ENCODE measurements at regions not wholly inside any gene's neighbourhood (a gene's known extent, or its start where the extent isn't known, plus 50 kb on each side); places are given as distances from the start of the nearest gene placed in this dataset.

- no peaks in the 10 kb centered on the region for H3K9me3 ChIP-seq (ENCODE audit: control insufficient read depth in 4 of 4, insufficient read depth in 3 of 4, low read length in 3 of 4)
- DNase-seq (peak in 2 of 3 donors; percentile 52 to 78), ATAC-seq (ENCODE audit: insufficient read depth, low FRiP score) (no peak)
- H3K9ac ChIP-seq (ENCODE audit: insufficient read depth in 1 of 2, low read length in 2 of 2), result no peak overlapping the region
- no peak overlapping the region for H3K4me3 ChIP-seq
- no peaks in the 10 kb centered on the region for H3K36me3 ChIP-seq (ENCODE audit: control insufficient read depth in 4 of 4, insufficient read depth in 4 of 4, low read length in 4 of 4)
- H3K27ac ChIP-seq (ENCODE audit: low read depth in 1 of 2, low read length in 1 of 2), result peak overlapping the region in 1 of 2 donors; percentile 80
- no peak for TF ChIP-seq CTCF (IDR thresholded peaks at IDR 0.05; ENCODE audit: control extremely low read depth, extremely low read depth)
- no peaks in the 10 kb centered on the region for H3K27me3 ChIP-seq (ENCODE audit: control insufficient read depth in 3 of 3, insufficient read depth in 3 of 3, low read length in 2 of 3)
- peaks cover 0 to 34% (median 14%) of the 10 kb centered on the region in 5 donors for H3K4me1 ChIP-seq (ENCODE audit: control insufficient read depth in 5 of 5, insufficient read depth in 5 of 5, low read length in 5 of 5)
- WGBS, 2 donors, result 52 to 59% methylated on average over 3 of the region's 3 CpGs
These were observed 145.1 kb upstream of the SMIM23 start for GRCh38 chr5:171640480-171640879.

GRCh38 chr5:171641891-171642290 lies 143.7 kb upstream of the SMIM23 start:
- Histone ChIP-seq H3K27ac (ENCODE audit: low read depth in 1 of 2, low read length in 1 of 2) (no peak overlapping the region), H3K4me3 (no peak overlapping the region), H3K27me3 (ENCODE audit: control insufficient read depth in 3 of 3, insufficient read depth in 3 of 3, low read length in 2 of 3) (no peaks in the 10 kb centered on the region), H3K4me1 (ENCODE audit: control insufficient read depth in 5 of 5, insufficient read depth in 5 of 5, low read length in 5 of 5) (peaks cover 0 to 34% (median 14%) of the 10 kb centered on the region in 5 donors), H3K9me3 (ENCODE audit: control insufficient read depth in 4 of 4, insufficient read depth in 3 of 4, low read length in 3 of 4) (no peaks in the 10 kb centered on the region), H3K9ac (ENCODE audit: insufficient read depth in 1 of 2, low read length in 2 of 2) (no peak overlapping the region), H3K36me3 (ENCODE audit: control insufficient read depth in 4 of 4, insufficient read depth in 4 of 4, low read length in 4 of 4) (no peaks in the 10 kb centered on the region)
- DNase-seq (no peak), ATAC-seq (ENCODE audit: insufficient read depth, low FRiP score) (no peak)
- TF ChIP-seq CTCF (IDR thresholded peaks at IDR 0.05; ENCODE audit: control extremely low read depth, extremely low read depth), result no peak

- Histone ChIP-seq H3K9me3 (ENCODE audit: control insufficient read depth in 4 of 4, insufficient read depth in 3 of 4, low read length in 3 of 4) (no peaks in the 10 kb centered on the region), H3K4me1 (ENCODE audit: control insufficient read depth in 5 of 5, insufficient read depth in 5 of 5, low read length in 5 of 5) (peaks cover 0 to 34% (median 14%) of the 10 kb centered on the region in 5 donors), H3K27me3 (ENCODE audit: control insufficient read depth in 3 of 3, insufficient read depth in 3 of 3, low read length in 2 of 3) (no peaks in the 10 kb centered on the region), H3K9ac (ENCODE audit: insufficient read depth in 1 of 2, low read length in 2 of 2) (no peak overlapping the region), H3K4me3 (no peak overlapping the region), H3K27ac (ENCODE audit: low read depth in 1 of 2, low read length in 1 of 2) (no peak overlapping the region), H3K36me3 (ENCODE audit: control insufficient read depth in 4 of 4, insufficient read depth in 4 of 4, low read length in 4 of 4) (no peaks in the 10 kb centered on the region)
- WGBS, 2 donors, result 91 to 93% methylated on average over 6 of the region's 6 CpGs
- no peak for TF ChIP-seq CTCF (IDR thresholded peaks at IDR 0.05; ENCODE audit: control extremely low read depth, extremely low read depth)
- ATAC-seq (ENCODE audit: insufficient read depth, low FRiP score), result no peak
- no peak for DNase-seq
These were observed 142.7 kb upstream of the SMIM23 start for GRCh38 chr5:171642894-171643293.

- H3K36me3 ChIP-seq (ENCODE audit: control insufficient read depth in 4 of 4, insufficient read depth in 4 of 4, low read length in 4 of 4), result no peaks in the 10 kb centered on the region
- peaks cover 0 to 2% (median 0%) of the 10 kb centered on the region in 4 donors for H3K9me3 ChIP-seq (ENCODE audit: control insufficient read depth in 4 of 4, insufficient read depth in 3 of 4, low read length in 3 of 4)
- no peaks in the 10 kb centered on the region for H3K27me3 ChIP-seq (ENCODE audit: control insufficient read depth in 3 of 3, insufficient read depth in 3 of 3, low read length in 2 of 3)
- peaks cover 0 to 36% (median 14%) of the 10 kb centered on the region in 5 donors for H3K4me1 ChIP-seq (ENCODE audit: control insufficient read depth in 5 of 5, insufficient read depth in 5 of 5, low read length in 5 of 5)
- H3K27ac ChIP-seq (ENCODE audit: low read depth in 1 of 2, low read length in 1 of 2), result no peak overlapping the region
- 79 to 89% methylated on average over 10 of the region's 10 CpGs for WGBS, 2 donors
- H3K4me3 ChIP-seq, result no peak overlapping the region
- no peak overlapping the region for H3K9ac ChIP-seq (ENCODE audit: insufficient read depth in 1 of 2, low read length in 2 of 2)
- peak; percentile 76 to 78 (median 77) for DNase-seq
- no peak for ATAC-seq (ENCODE audit: insufficient read depth, low FRiP score)
- TF ChIP-seq CTCF (IDR thresholded peaks at IDR 0.05; ENCODE audit: control extremely low read depth, extremely low read depth), result no peak
These were observed 141.1 kb upstream of the SMIM23 start for GRCh38 chr5:171644536-171644935.

Data from lung (tissue), 11 donors.